Endothelial cell of umbilical vein (primary cell): ENCODE measurements at regions not wholly inside any gene's neighbourhood (a gene's known extent, or its start where the extent isn't known, plus 50 kb on each side); places are given as distances from the start of the nearest gene placed in this dataset.

ENCODE experiments used
- BruUV-seq: library from RNA; stranded (reverse); fragments of 400-500 nt; replicated peaks from 2 replicates; lab custom pipeline; 2021; lab: Mats Ljungman, UMichigan
- CTCF ChIA-PET: fragments of 300-600, 350-600 bp; sonication (Branson Sonifier 250); formaldehyde crosslinking; loops from one replicate; lab custom pipeline; 2021; ENCODE audit warnings: antibody characterized with exemption, inconsistent platforms; lab: Charles Lee
- POLR2A ChIA-PET: fragments of 300-600, 350-600 bp; sonication (Branson Sonifier 250); formaldehyde crosslinking; loops from one replicate; lab custom pipeline; 2021; ENCODE audit warnings: antibody characterized with exemption, inconsistent platforms; lab: Charles Lee
- DNase-seq: peaks from one replicate; pipeline ENCODE4 v3.0.0-alpha.2; 2011; ENCODE audit warnings: low read depth, low spot score
- FAIRE-seq: peaks from 2 replicates; lab custom pipeline; 2011; peaks lifted over from hg19 to GRCh38; lab: Jason Lieb, UNC
- H2AFZ ChIP-seq: 2 replicates; pipeline ENCODE4 v1.6.0; 2012; ENCODE audit warnings: low read depth, low read length, control low read depth, inconsistent platforms
- H3K27ac ChIP-seq: 2 replicates; pipeline ENCODE4 v1.5.1; 2011; ENCODE audit warnings: low read depth, mild to moderate bottlenecking, control low read depth, low read length, moderate library complexity; ENCODE audit not compliant: insufficient read depth
- H3K27me3 ChIP-seq, 2 experiments: 2 replicates each; pipeline versions ENCODE4 v1.6.0 to v1.6.1; 2011; ENCODE audit warnings: low read length in 2 of 2, mixed read lengths in 1 of 2; ENCODE audit not compliant: control insufficient read depth in 2 of 2, insufficient read depth in 2 of 2
- H3K36me3 ChIP-seq, 2 experiments: 2 replicates in 1 of 2; 3 replicates in 1 of 2; pipeline ENCODE4 v1.5.1; 2011; ENCODE audit warnings: low read length in 2 of 2, mild to moderate bottlenecking in 1 of 2, moderate library complexity in 1 of 2; ENCODE audit not compliant: control insufficient read depth in 2 of 2, insufficient read depth in 2 of 2; ENCODE audit errors: extremely low read depth in 1 of 2
- H3K4me1 ChIP-seq: 3 replicates; pipeline ENCODE4 v1.5.1; 2011; ENCODE audit warnings: mild to moderate bottlenecking, low read length; ENCODE audit not compliant: control insufficient read depth, insufficient read depth; ENCODE audit errors: extremely low read depth
- H3K4me2 ChIP-seq: 2 replicates; pipeline ENCODE4 v1.6.1; 2011; ENCODE audit warnings: low read length, control low read depth, mixed read lengths; ENCODE audit not compliant: insufficient read depth
- H3K4me3 ChIP-seq, 3 experiments: fragments of 200-600 bp in 1 of 3; sonication (generic), shearing (Covaris generic) in 1 of 3; replicated peaks in 1 of 3; 2 replicates each; pipeline ENCODE4 v1.5.1; 2011 to 2016; ENCODE audit warnings: control low read depth in 3 of 3, low read length in 3 of 3, mild to moderate bottlenecking in 2 of 3, inconsistent platforms in 1 of 3, low read depth in 1 of 3, moderate library complexity in 1 of 3; ENCODE audit not compliant: insufficient read depth in 1 of 3
- H3K79me2 ChIP-seq: 2 replicates; pipeline ENCODE4 v1.6.0; 2012; ENCODE audit warnings: low read length, inconsistent platforms; ENCODE audit not compliant: control insufficient read depth, insufficient read depth
- H3K9ac ChIP-seq: replicated peaks from 2 replicates; pipeline ENCODE3; 2011; ENCODE audit warnings: low read length, control low read depth; ENCODE audit not compliant: insufficient read depth; ENCODE audit errors: extremely low read depth
- H3K9me1 ChIP-seq: replicated peaks from 3 replicates; pipeline ENCODE4 v1.6.0; 2011; ENCODE audit warnings: mild to moderate bottlenecking, low read length; ENCODE audit not compliant: control insufficient read depth, insufficient read depth; ENCODE audit errors: extremely low read depth
- H3K9me3 ChIP-seq: replicated peaks from 2 replicates; pipeline ENCODE4 v1.5.1; 2012; ENCODE audit warnings: low read length, inconsistent platforms; ENCODE audit not compliant: control insufficient read depth, insufficient read depth
- H4K20me1 ChIP-seq: replicated peaks from 2 replicates; pipeline ENCODE3; 2011; ENCODE audit warnings: mild to moderate bottlenecking, low read length; ENCODE audit not compliant: control insufficient read depth, insufficient read depth; ENCODE audit errors: extremely low read depth
- CTCF ChIP-seq, 2 donors: IDR thresholded peaks; 1 replicate in 1 of 2; 2 replicates in 1 of 2; pipeline ENCODE4 v1.5.1; 2011; ENCODE audit warnings: low read length in 2 of 2, mild to moderate bottlenecking in 2 of 2, moderate library complexity in 2 of 2, control low read depth in 1 of 2, inconsistent platforms in 1 of 2, low read depth in 1 of 2; ENCODE audit not compliant: insufficient read depth in 1 of 2; ENCODE audit errors: extremely low read depth in 1 of 2
- EZH2 ChIP-seq: IDR thresholded peaks from 2 replicates; pipeline ENCODE4 v1.6.1; 2012; ENCODE audit warnings: borderline replicate concordance, low read depth, mild to moderate bottlenecking, moderate library complexity, low read length, inconsistent platforms; ENCODE audit not compliant: severe bottlenecking
- FOS ChIP-seq: IDR thresholded peaks from 2 replicates; pipeline ENCODE4 v1.6.1; 2011; ENCODE audit warnings: mild to moderate bottlenecking, low read length, moderate library complexity, borderline replicate concordance; ENCODE audit not compliant: insufficient read depth
- JUN ChIP-seq: IDR thresholded peaks from 2 replicates; pipeline ENCODE4 v1.6.1; 2011; ENCODE audit warnings: borderline replicate concordance, low read depth; ENCODE audit not compliant: insufficient read length, insufficient read depth
- MAX ChIP-seq: IDR thresholded peaks from 2 replicates; pipeline ENCODE4 v1.6.1; 2011; ENCODE audit not compliant: insufficient read depth, insufficient read length
- MYC ChIP-seq: IDR thresholded peaks from one replicate; pipeline ENCODE4 v1.6.1; 2011; ENCODE audit warnings: mild to moderate bottlenecking, low read depth, low read length
- POLR2AphosphoS5 ChIP-seq: IDR thresholded peaks from 2 replicates; pipeline ENCODE4 v1.6.1; 2012; ENCODE audit warnings: low read depth, mild to moderate bottlenecking, control low read depth, low read length, moderate library complexity; ENCODE audit not compliant: insufficient read depth
- dilution Hi-C: fragments of 300-500 bp; cut with MboI; formaldehyde crosslinking; loops from one replicate; pipeline ENCODE4 v1.15.0; 2019; ENCODE audit warnings: low sequenced_read_pairs; ENCODE audit not compliant: extremely low pct_ligation_motif_present
- intact Hi-C: fragments of 100-400 bp; cut with micrococcal nuclease; formaldehyde crosslinking; loops from one replicate; pipeline ENCODE4 v1.10.0; 2022

GRCh38 chr10:43945908-43946307, 297.2 kb upstream of the ZNF32 start:
- Histone ChIP-seq H4K20me1 (no peaks in the 10 kb centered on the region), H3K9ac (no peak overlapping the region), H3K79me2 (no peaks in the 10 kb centered on the region), H3K4me2 (no peak overlapping the region), H3K9me3 (no peaks in the 10 kb centered on the region), H3K27me3 (peaks cover 0 to 2% of the 10 kb centered on the region in 2 experiments), H3K4me3 (no peak overlapping the region), H2AFZ (no peak overlapping the region), H3K9me1 (no peaks in the 10 kb centered on the region), H3K36me3 (no peaks in the 10 kb centered on the region), H3K27ac (no peak overlapping the region), H3K4me1 (peaks cover 3% of the 10 kb centered on the region)
- no TSS peak for BruUV-seq
- POLR2A ChIA-PET: no interaction called here
- intact Hi-C loops: no loop called here
- TF ChIP-seq JUN: no peak
- no peak for TF ChIP-seq POLR2AphosphoS5
- CTCF ChIA-PET: no interaction called here
- dilution Hi-C loops: no loop called here
- FAIRE-seq (no peak), DNase-seq (no peak)

GRCh38 chr10:43945094-43945730, 296.5 kb upstream of the ZNF32 start:
- ChIA-PET POLR2A (no interaction called here), CTCF (no interaction called here)
- dilution Hi-C loops (no loop called here), intact Hi-C loops (no loop called here)
- Histone ChIP-seq H3K4me3 (no peak overlapping the region), H3K9ac (no peak overlapping the region), H3K79me2 (no peaks in the 10 kb centered on the region), H3K4me1 (peaks cover 3% of the 10 kb centered on the region), H3K9me1 (no peaks in the 10 kb centered on the region), H3K9me3 (no peaks in the 10 kb centered on the region), H3K27me3 (peaks cover 0 to 4% of the 10 kb centered on the region in 2 experiments), H2AFZ (no peak overlapping the region), H3K4me2 (no peak overlapping the region), H3K36me3 (no peaks in the 10 kb centered on the region), H4K20me1 (no peaks in the 10 kb centered on the region), H3K27ac (no peak overlapping the region)
- DNase-seq (no peak), FAIRE-seq (no peak)
- no TSS peak for BruUV-seq
- TF ChIP-seq JUN: no peak
- no peak for TF ChIP-seq EZH2
- no peak for TF ChIP-seq POLR2AphosphoS5
- TF ChIP-seq MYC: no peak
- TF ChIP-seq MAX: no peak
- no peak for TF ChIP-seq CTCF (IDR thresholded peaks at IDR 0.05; ENCODE audit: extremely low read depth in 1 of 2, insufficient read depth in 1 of 2, low read depth in 1 of 2, low read length in 2 of 2)
- no peak for TF ChIP-seq FOS
